Neural progenitor cell (in vitro differentiated cells): ENCODE measurements at regions not wholly inside any gene's neighbourhood (a gene's known extent, or its start where the extent isn't known, plus 50 kb on each side); places are given as distances from the start of the nearest gene placed in this dataset.
A peak's percentile ranks its signal among the peaks of the same experiment; 100 is the strongest.

Source experiments
- DNase-seq: peaks from one replicate; pipeline ENCODE4 v3.0.0-alpha.2; 2016; ENCODE audit warnings: low spot score
- H2AFZ ChIP-seq: fragments of 200-600 bp; sonication (generic); replicated peaks from 2 replicates; pipeline ENCODE4 v1.6.1; 2016; ENCODE audit warnings: antibody characterized with exemption
- H3F3A ChIP-seq: fragments of 200-600 bp; sonication (generic); 2 replicates; pipeline ENCODE4 v1.6.1; 2016; ENCODE audit warnings: antibody characterized with exemption, low read depth
- H3K27ac ChIP-seq: fragments of 200-600 bp; sonication (generic); 2 replicates; pipeline ENCODE4 v1.5.1; 2016; ENCODE audit warnings: mild to moderate bottlenecking
- H3K27me3 ChIP-seq: fragments of 200-600 bp; sonication (generic); 2 replicates; pipeline ENCODE4 v1.6.1; 2016; ENCODE audit warnings: mild to moderate bottlenecking, moderate library complexity
- H3K36me3 ChIP-seq: fragments of 200-600 bp; sonication (generic); 2 replicates; pipeline ENCODE4 v1.5.1; 2016
- H3K4me1 ChIP-seq: fragments of 200-600 bp; sonication (generic); 2 replicates; pipeline ENCODE4 v1.6.1; 2016; ENCODE audit warnings: mixed run types
- H3K4me2 ChIP-seq: fragments of 200-600 bp; sonication (generic); 2 replicates; pipeline ENCODE4 v1.6.1; 2016
- H3K4me3 ChIP-seq: fragments of 200-600 bp; sonication (generic); 2 replicates; pipeline ENCODE4 v1.5.1; 2016
- H3K79me2 ChIP-seq: fragments of 200-600 bp; sonication (generic); 2 replicates; pipeline ENCODE4 v1.6.1; 2016; ENCODE audit warnings: low read depth
- H3K9ac ChIP-seq: fragments of 200-600 bp; sonication (generic); 2 replicates; pipeline ENCODE4 v1.6.1; 2016
- H3K9me3 ChIP-seq: fragments of 200-600 bp; sonication (generic); 2 replicates; pipeline ENCODE4 v1.5.1; 2016; ENCODE audit warnings: low read depth
- H4K20me1 ChIP-seq: fragments of 200-600 bp; sonication (generic); 2 replicates; pipeline ENCODE4 v1.6.1; 2016; ENCODE audit warnings: low read depth
- H3K27ac Mint-ChIP-seq: 3 replicates; pipeline ENCODE4 v1.8.0; 2021; ENCODE audit warnings: mixed read lengths
- H3K27me3 Mint-ChIP-seq: 2 replicates; pipeline ENCODE4 v1.8.0; 2022; ENCODE audit warnings: low read depth, mild to moderate bottlenecking, inconsistent platforms, moderate library complexity, mixed read lengths; ENCODE audit not compliant: insufficient read depth
- H3K36me3 Mint-ChIP-seq: 3 replicates; pipeline ENCODE4 v1.8.0; 2021; ENCODE audit warnings: mixed read lengths
- H3K4me1 Mint-ChIP-seq: 3 replicates; pipeline ENCODE4 v1.8.0; 2021; ENCODE audit warnings: mixed read lengths
- H3K4me3 Mint-ChIP-seq: 3 replicates; pipeline ENCODE4 v1.8.0; 2021; ENCODE audit warnings: mild to moderate bottlenecking, moderate library complexity, mixed read lengths
- H3K9me3 Mint-ChIP-seq: 3 replicates; pipeline ENCODE4 v1.8.0; 2020; ENCODE audit warnings: mixed read lengths
- CTCF ChIP-seq: fragments of 200-600 bp; sonication (generic); IDR thresholded peaks from 2 replicates; pipeline ENCODE4 v1.5.1; 2017; ENCODE audit warnings: antibody characterized with exemption, mild to moderate bottlenecking
- EZH2 ChIP-seq: fragments of 200-600 bp; sonication (generic); IDR thresholded peaks from 2 replicates; pipeline ENCODE4 v1.6.1; 2017; ENCODE audit warnings: antibody characterized with exemption, mild to moderate bottlenecking, moderate library complexity
- EZH2phosphoT487 ChIP-seq: fragments of 200-600 bp; sonication (generic); IDR thresholded peaks from 2 replicates; pipeline ENCODE4 v1.6.1; 2017; ENCODE audit warnings: antibody characterized with exemption

GRCh38 chr14:84006643-84007155, 1523.2 kb upstream of the FLRT2 start:
- Mint-ChIP-seq H3K27ac (no peak overlapping the region), H3K9me3 (peaks cover 4% of the 10 kb centered on the region), H3K27me3 (no peaks in the 10 kb centered on the region), H3K4me1 (peaks cover 8% of the 10 kb centered on the region), H3K36me3 (no peaks in the 10 kb centered on the region), H3K4me3 (no peak overlapping the region)
- Histone ChIP-seq H3F3A (no peaks in the 10 kb centered on the region), H3K79me2 (no peaks in the 10 kb centered on the region), H3K27me3 (no peaks in the 10 kb centered on the region), H3K9me3 (no peaks in the 10 kb centered on the region), H3K4me1 (peaks cover 17% of the 10 kb centered on the region), H3K27ac (no peak overlapping the region), H3K4me2 (no peak overlapping the region), H3K36me3 (no peaks in the 10 kb centered on the region), H3K4me3 (no peak overlapping the region), H3K9ac (no peak overlapping the region), H4K20me1 (no peaks in the 10 kb centered on the region), H2AFZ (no peak overlapping the region)
- peak; percentile 49 for DNase-seq
- TF ChIP-seq CTCF (peak; percentile 51), EZH2 (no peak), EZH2phosphoT487 (no peak)

- Mint-ChIP-seq H3K36me3 (no peaks in the 10 kb centered on the region), H3K27me3 (no peaks in the 10 kb centered on the region), H3K27ac (no peak overlapping the region), H3K4me3 (no peak overlapping the region), H3K9me3 (no peaks in the 10 kb centered on the region), H3K4me1 (no peaks in the 10 kb centered on the region)
- Histone ChIP-seq H4K20me1 (no peaks in the 10 kb centered on the region), H3K4me1 (no peaks in the 10 kb centered on the region), H2AFZ (no peak overlapping the region), H3F3A (no peaks in the 10 kb centered on the region), H3K36me3 (no peaks in the 10 kb centered on the region), H3K4me3 (no peak overlapping the region), H3K27me3 (no peaks in the 10 kb centered on the region), H3K4me2 (no peak overlapping the region), H3K9me3 (no peaks in the 10 kb centered on the region), H3K79me2 (no peaks in the 10 kb centered on the region), H3K27ac (no peak overlapping the region), H3K9ac (no peak overlapping the region)
- TF ChIP-seq EZH2 (no peak), EZH2phosphoT487 (no peak), CTCF (no peak)
- no peak for DNase-seq
Observed at GRCh38 chr14:84013424-84013823, 1516.5 kb upstream of the FLRT2 start.

- no peaks in the 10 kb centered on the region for H3K27me3 Mint-ChIP-seq
- Histone ChIP-seq H3K9me3 (no peaks in the 10 kb centered on the region), H3K27ac (no peak overlapping the region), H3K4me3 (no peak overlapping the region), H2AFZ (no peak overlapping the region), H3K4me1 (no peaks in the 10 kb centered on the region), H3K4me2 (no peak overlapping the region), H3K27me3 (no peaks in the 10 kb centered on the region), H3K79me2 (no peaks in the 10 kb centered on the region), H3F3A (no peaks in the 10 kb centered on the region), H3K36me3 (no peaks in the 10 kb centered on the region), H3K9ac (no peak overlapping the region), H4K20me1 (no peaks in the 10 kb centered on the region)
- no peak overlapping the region for H3K4me3 Mint-ChIP-seq
- H3K27ac Mint-ChIP-seq, result no peak overlapping the region
- DNase-seq, result no peak
- H3K4me1 Mint-ChIP-seq, result no peaks in the 10 kb centered on the region
- peaks cover 2% of the 10 kb centered on the region for H3K36me3 Mint-ChIP-seq
- TF ChIP-seq EZH2, result no peak
- no peak for TF ChIP-seq EZH2phosphoT487
- no peak for TF ChIP-seq CTCF
- H3K9me3 Mint-ChIP-seq, result peaks cover 18% of the 10 kb centered on the region
Observed at GRCh38 chr14:84017495-84017894, 1512.4 kb upstream of the FLRT2 start.
